ENCODE measurements at regions not wholly inside any gene's neighbourhood (a gene's known extent, or its start where the extent isn't known, plus 50 kb on each side); places are given as distances from the start of the nearest gene placed in this dataset.

- TF ChIP-seq EZH2 (IDR thresholded peaks at IDR 0.05; ENCODE audit: insufficient read depth, poor library complexity, severe bottlenecking) (no peak), EZH2phosphoT487 (IDR thresholded peaks at IDR 0.05; ENCODE audit: insufficient read depth, low read depth) (no peak)
Measured at GRCh38 chr10:6713716-6714115, 133.6 kb upstream of the PRKCQ start.
